ENCODE measurements at regions not wholly inside any gene's neighbourhood (a gene's known extent, or its start where the extent isn't known, plus 50 kb on each side); places are given as distances from the start of the nearest gene placed in this dataset.

DNA sequence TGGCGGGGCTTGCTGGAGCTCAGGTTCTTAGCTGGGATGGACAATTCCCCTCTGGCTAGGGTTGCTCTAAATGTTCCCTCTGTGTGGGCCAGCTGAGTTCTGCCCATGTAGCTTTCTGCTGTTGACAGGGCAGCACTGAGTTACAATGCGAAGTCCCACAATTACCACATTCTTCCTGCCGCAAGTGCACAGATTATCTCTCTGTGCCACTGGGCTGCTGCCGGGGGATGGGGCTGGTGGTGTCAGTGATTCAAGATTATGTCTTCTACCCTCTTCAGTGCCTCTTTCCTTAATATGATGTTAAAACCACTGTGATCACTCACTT, 708.1 kb downstream of the SLC4A3 start:
- TF ChIP-seq, protein P1, sequence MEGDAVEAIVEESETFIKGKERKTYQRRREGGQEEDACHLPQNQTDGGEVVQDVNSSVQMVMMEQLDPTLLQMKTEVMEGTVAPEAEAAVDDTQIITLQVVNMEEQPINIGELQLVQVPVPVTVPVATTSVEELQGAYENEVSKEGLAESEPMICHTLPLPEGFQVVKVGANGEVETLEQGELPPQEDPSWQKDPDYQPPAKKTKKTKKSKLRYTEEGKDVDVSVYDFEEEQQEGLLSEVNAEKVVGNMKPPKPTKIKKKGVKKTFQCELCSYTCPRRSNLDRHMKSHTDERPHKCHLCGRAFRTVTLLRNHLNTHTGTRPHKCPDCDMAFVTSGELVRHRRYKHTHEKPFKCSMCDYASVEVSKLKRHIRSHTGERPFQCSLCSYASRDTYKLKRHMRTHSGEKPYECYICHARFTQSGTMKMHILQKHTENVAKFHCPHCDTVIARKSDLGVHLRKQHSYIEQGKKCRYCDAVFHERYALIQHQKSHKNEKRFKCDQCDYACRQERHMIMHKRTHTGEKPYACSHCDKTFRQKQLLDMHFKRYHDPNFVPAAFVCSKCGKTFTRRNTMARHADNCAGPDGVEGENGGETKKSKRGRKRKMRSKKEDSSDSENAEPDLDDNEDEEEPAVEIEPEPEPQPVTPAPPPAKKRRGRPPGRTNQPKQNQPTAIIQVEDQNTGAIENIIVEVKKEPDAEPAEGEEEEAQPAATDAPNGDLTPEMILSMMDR (IDR thresholded peaks at IDR 0.05), result no peak
- TF ChIP-seq POLR2A (IDR thresholded peaks at IDR 0.05), result no peak

All from thyroid gland (tissue), 4 donors.